Cardiac muscle cell (in vitro differentiated cells and primary cell): ENCODE measurements at regions not wholly inside any gene's neighbourhood (a gene's known extent, or its start where the extent isn't known, plus 50 kb on each side); places are given as distances from the start of the nearest gene placed in this dataset.
A peak's percentile ranks its signal among the peaks of the same experiment; 100 is the strongest.

Source experiments
- DNase-seq, 2 donors: peaks; one replicate each; pipeline versions ENCODE4 v3.0.0 to v3.0.0-alpha.2; 2010 to 2017; ENCODE audit warnings: low read depth in 1 of 2, low spot score in 1 of 2
- H3K27ac ChIP-seq: fragments of 200-600 bp; sonication (generic); 2 replicates; pipeline ENCODE4 v1.5.1; 2016
- H3K27me3 ChIP-seq: fragments of 200-600 bp; sonication (generic); 2 replicates; pipeline ENCODE4 v1.6.0; 2016; ENCODE audit warnings: control low read depth
- H3K36me3 ChIP-seq: fragments of 200-600 bp; sonication (generic); 2 replicates; pipeline ENCODE4 v1.5.1; 2016; ENCODE audit warnings: control low read depth
- H3K4me1 ChIP-seq: fragments of 200-600 bp; sonication (generic); 2 replicates; pipeline ENCODE4 v1.8.1; 2017; ENCODE audit warnings: low read depth, mild to moderate bottlenecking, mixed run types
- H3K4me3 ChIP-seq: fragments of 200-600 bp; sonication (generic); 2 replicates; pipeline ENCODE4 v1.5.1; 2016; ENCODE audit warnings: mild to moderate bottlenecking
- H3K9me3 ChIP-seq: fragments of 200-600 bp; sonication (generic); 2 replicates; pipeline ENCODE4 v1.5.1; 2017; ENCODE audit warnings: low read depth, mild to moderate bottlenecking, control low read depth
- TF ChIP-seq, protein P1 (sequence below): IDR thresholded peaks from 2 replicates; pipeline ENCODE4 v1.5.1; 2012; ENCODE audit warnings: low read depth, mild to moderate bottlenecking, low read length

DNA sequence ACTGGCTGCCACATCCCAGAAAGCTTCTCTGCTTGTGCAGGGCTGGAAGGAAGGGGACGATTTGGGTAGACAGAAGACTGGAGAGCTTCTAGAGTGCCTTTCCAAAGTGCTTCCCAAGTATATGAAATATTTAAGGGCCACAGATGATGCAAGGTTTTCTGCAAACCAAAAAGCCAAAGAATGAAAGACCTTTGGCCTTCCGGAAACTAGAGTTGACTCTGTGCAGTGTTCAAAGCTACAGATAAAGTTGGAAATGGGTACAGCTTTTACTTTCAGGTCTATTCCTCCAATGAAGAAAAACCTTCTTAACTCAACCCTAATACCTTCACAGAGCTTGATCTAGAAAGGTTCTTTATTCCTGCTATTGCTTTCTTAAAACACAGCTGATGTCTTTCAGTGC, 253.0 kb upstream of the KLHL29 start:
- H3K36me3 ChIP-seq: no peaks in the 10 kb centered on the region

DNA sequence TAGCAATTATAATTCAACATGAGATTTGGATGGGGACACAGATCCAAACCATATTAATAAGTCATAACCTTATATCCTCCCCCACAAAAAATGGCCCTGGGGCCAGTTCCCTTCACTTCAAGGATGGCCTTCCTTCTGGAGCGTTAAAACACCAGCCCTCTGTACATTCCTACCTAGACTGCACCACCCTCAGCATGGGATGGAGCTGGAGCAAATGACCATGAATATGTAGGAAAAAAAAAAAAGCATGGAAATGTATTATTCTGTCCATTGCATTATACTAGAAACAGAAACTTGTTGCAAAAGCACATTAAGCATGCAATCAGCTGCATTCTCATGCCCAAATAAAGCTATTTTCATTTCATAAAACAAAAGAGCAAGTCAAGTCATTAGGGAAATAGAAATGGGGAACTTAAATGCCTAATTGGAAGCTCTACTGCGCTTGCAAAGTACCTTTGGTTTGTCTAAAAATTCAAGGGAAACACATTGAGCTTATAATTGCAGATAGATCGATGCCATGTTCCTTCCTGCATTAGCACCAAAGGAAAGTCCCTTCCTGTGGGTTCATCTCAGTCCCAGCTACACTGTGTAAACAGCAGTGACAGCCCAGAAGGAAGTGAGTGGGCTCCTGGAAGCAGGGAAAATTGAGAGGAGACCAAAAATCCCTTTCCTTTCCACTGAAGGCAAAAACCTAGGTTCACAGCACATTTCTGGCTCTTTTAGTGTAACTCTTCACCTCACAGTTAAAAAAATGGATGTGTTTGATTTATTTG, 252.0 kb upstream of the KLHL29 start:
- TF ChIP-seq, protein P1, sequence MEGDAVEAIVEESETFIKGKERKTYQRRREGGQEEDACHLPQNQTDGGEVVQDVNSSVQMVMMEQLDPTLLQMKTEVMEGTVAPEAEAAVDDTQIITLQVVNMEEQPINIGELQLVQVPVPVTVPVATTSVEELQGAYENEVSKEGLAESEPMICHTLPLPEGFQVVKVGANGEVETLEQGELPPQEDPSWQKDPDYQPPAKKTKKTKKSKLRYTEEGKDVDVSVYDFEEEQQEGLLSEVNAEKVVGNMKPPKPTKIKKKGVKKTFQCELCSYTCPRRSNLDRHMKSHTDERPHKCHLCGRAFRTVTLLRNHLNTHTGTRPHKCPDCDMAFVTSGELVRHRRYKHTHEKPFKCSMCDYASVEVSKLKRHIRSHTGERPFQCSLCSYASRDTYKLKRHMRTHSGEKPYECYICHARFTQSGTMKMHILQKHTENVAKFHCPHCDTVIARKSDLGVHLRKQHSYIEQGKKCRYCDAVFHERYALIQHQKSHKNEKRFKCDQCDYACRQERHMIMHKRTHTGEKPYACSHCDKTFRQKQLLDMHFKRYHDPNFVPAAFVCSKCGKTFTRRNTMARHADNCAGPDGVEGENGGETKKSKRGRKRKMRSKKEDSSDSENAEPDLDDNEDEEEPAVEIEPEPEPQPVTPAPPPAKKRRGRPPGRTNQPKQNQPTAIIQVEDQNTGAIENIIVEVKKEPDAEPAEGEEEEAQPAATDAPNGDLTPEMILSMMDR: no peak
- H3K4me3 ChIP-seq: no peak overlapping the region

More for the DNA sequence above, 253.0 kb upstream of the KLHL29 start:
- DNase-seq: no peak
- Histone ChIP-seq H3K9me3 (no peaks in the 10 kb centered on the region), H3K4me3 (no peak overlapping the region), H3K27ac (no peak overlapping the region), H3K27me3 (no peaks in the 10 kb centered on the region), H3K4me1 (peaks cover 12% of the 10 kb centered on the region)
- TF ChIP-seq, protein P1: no peak

DNA sequence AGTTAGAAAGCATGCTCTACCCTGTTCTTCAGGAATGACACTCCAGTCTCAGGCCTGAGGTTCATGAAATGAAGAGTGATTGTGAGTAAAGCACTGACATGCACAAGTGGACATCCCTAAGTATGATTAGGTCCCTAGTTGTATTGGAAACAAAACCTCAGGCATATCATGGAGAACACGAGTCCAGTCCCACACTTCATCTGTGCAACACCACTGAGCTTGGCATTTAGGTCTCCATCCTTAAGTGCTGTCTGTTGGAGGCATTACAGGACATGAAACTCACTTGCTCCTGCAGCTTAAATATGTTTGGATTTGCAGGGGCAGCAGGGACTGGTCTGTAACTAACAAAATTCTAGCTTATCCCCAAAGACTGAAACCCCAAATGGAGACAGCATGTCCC, 250.3 kb upstream of the KLHL29 start:
- no peak overlapping the region for H3K27ac ChIP-seq
- TF ChIP-seq, protein P1: no peak
- no peaks in the 10 kb centered on the region for H3K36me3 ChIP-seq
- no peaks in the 10 kb centered on the region for H3K27me3 ChIP-seq
- H3K4me3 ChIP-seq: no peak overlapping the region
- H3K9me3 ChIP-seq: no peaks in the 10 kb centered on the region
- DNase-seq: peak in 1 of 2 donors; percentile 21
- peaks cover 12% of the 10 kb centered on the region for H3K4me1 ChIP-seq

More for the DNA sequence above, 252.0 kb upstream of the KLHL29 start:
- Histone ChIP-seq H3K27me3 (no peaks in the 10 kb centered on the region), H3K36me3 (no peaks in the 10 kb centered on the region), H3K9me3 (no peaks in the 10 kb centered on the region), H3K4me1 (peaks cover 12% of the 10 kb centered on the region), H3K27ac (no peak overlapping the region)
- no peak for DNase-seq

DNA sequence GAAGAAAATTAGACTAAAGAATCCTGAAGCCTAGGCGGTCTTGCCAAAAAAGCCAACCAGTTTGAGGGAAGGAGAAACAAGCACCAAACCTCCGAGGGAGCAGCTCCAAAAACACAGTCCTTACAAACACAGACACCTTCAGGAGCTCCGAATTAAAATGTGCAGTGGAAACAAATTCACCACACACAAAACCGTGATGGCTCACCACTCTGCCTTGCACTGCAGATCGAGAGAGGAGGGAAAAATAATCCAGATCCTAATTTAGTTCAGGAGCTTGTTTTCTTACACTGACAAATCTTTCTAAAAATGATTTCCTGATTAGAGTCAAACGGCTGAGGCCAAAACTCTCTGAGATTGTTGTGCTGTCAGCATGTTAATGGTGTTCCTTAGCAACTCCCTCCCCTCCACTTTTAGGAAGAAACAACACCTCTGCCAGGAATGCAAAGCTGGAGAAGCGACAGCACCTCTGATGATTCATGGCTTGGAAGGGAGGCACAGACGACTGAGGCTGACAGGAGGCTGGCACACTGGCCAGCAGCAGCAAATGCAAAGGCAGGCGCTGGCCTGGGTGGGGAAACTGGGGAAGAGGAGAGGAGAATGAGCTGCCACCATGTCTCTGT, 249.4 kb upstream of the KLHL29 start:
- peak in 1 of 2 donors; percentile 17 for DNase-seq
- no peak overlapping the region for H3K4me3 ChIP-seq
- peaks cover 12% of the 10 kb centered on the region for H3K4me1 ChIP-seq
- H3K9me3 ChIP-seq: no peaks in the 10 kb centered on the region
- no peak overlapping the region for H3K27ac ChIP-seq
- H3K27me3 ChIP-seq: no peaks in the 10 kb centered on the region
- H3K36me3 ChIP-seq: no peaks in the 10 kb centered on the region
- TF ChIP-seq, protein P1: no peak

DNA sequence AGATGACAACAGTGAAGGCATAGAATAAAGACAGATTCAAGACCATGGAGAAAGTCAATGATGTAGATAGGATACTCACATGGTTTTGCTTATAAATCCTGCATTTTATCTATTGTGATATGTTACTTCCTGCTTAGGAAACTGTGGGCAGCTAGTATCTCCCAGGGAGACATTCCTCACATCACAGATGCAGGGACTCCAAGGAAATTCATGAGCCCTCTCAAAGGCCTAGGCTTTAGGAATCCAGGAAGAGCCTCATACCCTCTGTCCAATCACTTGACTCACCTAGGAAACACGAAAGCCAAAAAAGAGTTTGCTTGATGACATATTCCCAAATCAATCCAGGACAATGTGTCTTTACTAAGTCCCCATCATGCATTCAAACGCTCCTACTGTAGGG, 247.8 kb upstream of the KLHL29 start:
- DNase-seq: no peak
- TF ChIP-seq, protein P1: no peak
- Histone ChIP-seq H3K27me3 (no peaks in the 10 kb centered on the region), H3K4me3 (no peak overlapping the region), H3K9me3 (no peaks in the 10 kb centered on the region), H3K27ac (no peak overlapping the region), H3K36me3 (no peaks in the 10 kb centered on the region), H3K4me1 (peaks cover 12% of the 10 kb centered on the region)
